ENCODE measurements at regions not wholly inside any gene's neighbourhood (a gene's known extent, or its start where the extent isn't known, plus 50 kb on each side); places are given as distances from the start of the nearest gene placed in this dataset.

- Mint-ChIP-seq H3K9me3 (no peaks in the 10 kb centered on the region), H3K27ac (no peak overlapping the region), H3K4me3 (no peak overlapping the region), H3K36me3 (no peaks in the 10 kb centered on the region), H3K4me1 (ENCODE audit: unreplicated experiment) (no peaks in the 10 kb centered on the region), H3K27me3 (no peaks in the 10 kb centered on the region)
- no peak for TF ChIP-seq CTCF (conservative IDR thresholded peaks at IDR 0.05)
- DNase-seq (ENCODE audit: extremely low spot score, unreplicated experiment): no peak
Observed at GRCh38 chrX:113289503-113289902, 448.9 kb upstream of the AMOT start.

GRCh38 chrX:113287761-113288160 is 447.1 kb upstream of the AMOT start:
- TF ChIP-seq CTCF (conservative IDR thresholded peaks at IDR 0.05): no peak
- Mint-ChIP-seq H3K27ac (no peak overlapping the region), H3K36me3 (no peaks in the 10 kb centered on the region), H3K4me3 (no peak overlapping the region), H3K27me3 (no peaks in the 10 kb centered on the region), H3K9me3 (no peaks in the 10 kb centered on the region), H3K4me1 (ENCODE audit: unreplicated experiment) (no peaks in the 10 kb centered on the region)
- DNase-seq (ENCODE audit: extremely low spot score, unreplicated experiment): no peak

DNA sequence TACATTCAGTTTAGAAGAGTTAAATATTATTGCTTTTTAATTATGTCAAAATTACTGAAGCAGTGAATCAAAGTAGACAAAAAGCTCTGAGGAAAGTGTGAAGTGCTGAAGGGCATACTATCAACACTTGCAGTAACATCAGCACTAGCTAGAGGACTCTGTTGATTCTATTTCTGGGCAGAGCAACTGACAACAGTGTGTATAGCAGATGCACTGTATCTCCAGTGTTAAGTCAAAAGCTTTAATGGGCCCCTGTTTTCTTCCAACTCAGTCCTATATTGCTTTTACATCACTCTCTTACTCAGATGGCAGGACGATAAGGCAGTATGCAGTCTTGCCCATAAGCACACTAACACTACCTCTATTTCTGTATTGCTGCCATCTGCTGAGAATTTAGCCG is 435.2 kb upstream of the AMOT start:
- H3K9me3 Mint-ChIP-seq: no peaks in the 10 kb centered on the region
- no peak for DNase-seq (ENCODE audit: extremely low spot score, unreplicated experiment)
- no peaks in the 10 kb centered on the region for H3K4me1 Mint-ChIP-seq (ENCODE audit: unreplicated experiment)
- H3K27ac Mint-ChIP-seq: no peak overlapping the region
- no peaks in the 10 kb centered on the region for H3K36me3 Mint-ChIP-seq
- H3K27me3 Mint-ChIP-seq: no peaks in the 10 kb centered on the region
- H3K4me3 Mint-ChIP-seq: no peak overlapping the region
- TF ChIP-seq CTCF (conservative IDR thresholded peaks at IDR 0.05): no peak

- no peak overlapping the region for H3K4me3 Mint-ChIP-seq
- no peak for TF ChIP-seq CTCF (conservative IDR thresholded peaks at IDR 0.05)
- no peaks in the 10 kb centered on the region for H3K27me3 Mint-ChIP-seq
- no peak overlapping the region for H3K27ac Mint-ChIP-seq
- DNase-seq (ENCODE audit: extremely low spot score, unreplicated experiment): no peak
- H3K36me3 Mint-ChIP-seq: no peaks in the 10 kb centered on the region
- no peaks in the 10 kb centered on the region for H3K9me3 Mint-ChIP-seq
- H3K4me1 Mint-ChIP-seq (ENCODE audit: unreplicated experiment): no peaks in the 10 kb centered on the region
Observed at GRCh38 chrX:113274791-113275190, 434.2 kb upstream of the AMOT start.

DNA sequence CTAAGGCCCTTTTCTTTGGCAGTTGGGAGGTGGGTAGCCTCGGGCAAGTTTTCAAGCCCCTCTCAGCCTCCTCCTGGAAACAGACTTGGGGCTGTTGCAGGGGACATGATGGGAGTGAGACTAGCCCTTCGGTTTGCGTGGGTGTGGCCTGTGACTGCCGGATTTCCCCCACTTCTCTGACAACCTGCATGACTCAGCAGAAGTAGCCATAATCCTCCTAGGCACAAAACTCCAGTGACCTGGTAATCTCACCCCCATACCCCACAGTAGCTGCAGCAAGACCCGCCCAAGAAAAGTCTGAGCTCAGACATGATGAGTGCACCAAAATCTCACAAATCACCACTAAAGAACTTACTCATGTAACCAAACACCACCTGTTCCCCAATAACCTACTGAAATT is 433.7 kb upstream of the AMOT start:
- Mint-ChIP-seq H3K27me3 (no peaks in the 10 kb centered on the region), H3K4me3 (no peak overlapping the region), H3K4me1 (ENCODE audit: unreplicated experiment) (no peaks in the 10 kb centered on the region), H3K36me3 (no peaks in the 10 kb centered on the region), H3K9me3 (no peaks in the 10 kb centered on the region), H3K27ac (no peak overlapping the region)
- DNase-seq (ENCODE audit: extremely low spot score, unreplicated experiment): no peak
- no peak for TF ChIP-seq CTCF (conservative IDR thresholded peaks at IDR 0.05)

GRCh38 chrX:113269203-113269602 is 428.6 kb upstream of the AMOT start:
- Mint-ChIP-seq H3K4me3 (no peak overlapping the region), H3K4me1 (ENCODE audit: unreplicated experiment) (no peaks in the 10 kb centered on the region), H3K27ac (no peak overlapping the region), H3K9me3 (no peaks in the 10 kb centered on the region), H3K27me3 (no peaks in the 10 kb centered on the region), H3K36me3 (no peaks in the 10 kb centered on the region)
- no peak for DNase-seq (ENCODE audit: extremely low spot score, unreplicated experiment)
- TF ChIP-seq CTCF (conservative IDR thresholded peaks at IDR 0.05): no peak
